HCT116 (cell line): ENCODE measurements at regions not wholly inside any gene's neighbourhood (a gene's known extent, or its start where the extent isn't known, plus 50 kb on each side); places are given as distances from the start of the nearest gene placed in this dataset.

Experiments
- ATAC-seq: fragments of 200-7000 bp; cut with Tn5 transposase; 2 replicates; pipeline ENCODE4 v1.9.1; 2020; ENCODE audit warnings: mild to moderate bottlenecking, moderate library complexity
- BruUV-seq: library from RNA; stranded (reverse); fragments of 400-500 nt; replicated peaks from 2 replicates; lab custom pipeline; 2021; lab: Mats Ljungman, UMichigan
- CTCF ChIA-PET: fragments of 300-600 bp; sonication (Branson Sonifier 250); formaldehyde crosslinking; loops from one replicate; lab custom pipeline; 2021; ENCODE audit warnings: antibody characterized with exemption; lab: Charles Lee
- POLR2A ChIA-PET: fragments of 300-600, 350-600 bp; sonication (Branson Sonifier 250); formaldehyde crosslinking; loops from one replicate; lab custom pipeline; 2021; ENCODE audit warnings: antibody characterized with exemption; lab: Charles Lee
- RAD21 ChIA-PET, 2 experiments: fragments of 300-600 bp; sonication (Branson Sonifier 250); formaldehyde crosslinking; loops; one replicate each; lab custom pipeline; 2023; ENCODE audit warnings: low total read pairs in 2 of 2; ENCODE audit not compliant: uncharacterized antibody in 2 of 2, unreplicated experiment in 2 of 2, low non-redundant PET in 1 of 2; lab: Charles Lee
- DNase-seq: peaks from one replicate; pipeline ENCODE4 v3.0.0-alpha.2; 2010; ENCODE audit warnings: low read depth, low spot score
- H2AFZ ChIP-seq: fragments of 200-600 bp; shearing (Covaris generic), sonication (generic); 2 replicates; pipeline ENCODE4 v1.6.1; 2017; ENCODE audit warnings: low read depth, mixed run types, mixed read lengths, antibody characterized with exemption, low read length; ENCODE audit not compliant: poor library complexity, severe bottlenecking
- H3K27ac ChIP-seq: 2 replicates; pipeline ENCODE4 v1.5.1; 2012; ENCODE audit warnings: low read depth, low read length
- H3K27me3 ChIP-seq: fragments of 200-600 bp; sonication (generic); 2 replicates; pipeline ENCODE4 v1.6.1; 2016; ENCODE audit warnings: mixed run types, low read length, mixed read lengths; ENCODE audit not compliant: insufficient read depth
- H3K36me3 ChIP-seq, 2 experiments: fragments of 200-500 bp in 1 of 2; fragments of 200-600 bp in 1 of 2; sonication (Bioruptor generic) in 1 of 2; sonication (generic) in 1 of 2; 2 replicates each; pipeline versions ENCODE4 v1.5.1 to v1.6.1; 2014 to 2016; ENCODE audit warnings: low read length in 2 of 2, inconsistent platforms in 1 of 2, mixed read lengths in 1 of 2, mixed run types in 1 of 2; ENCODE audit not compliant: insufficient read depth in 2 of 2, control insufficient read depth in 1 of 2
- H3K4me1 ChIP-seq, 2 experiments: fragments of 200-600 bp in 1 of 2; sonication (generic) in 1 of 2; 2 replicates each; pipeline versions ENCODE4 v1.5.1 to v1.6.1; 2012 to 2017; ENCODE audit warnings: low read length in 2 of 2, inconsistent platforms in 1 of 2, mild to moderate bottlenecking in 1 of 2, mixed read lengths in 1 of 2, mixed run types in 1 of 2, moderate library complexity in 1 of 2; ENCODE audit not compliant: insufficient read depth in 2 of 2, control insufficient read depth in 1 of 2
- H3K4me2 ChIP-seq: fragments of 200-600 bp; sonication (generic); 2 replicates; pipeline ENCODE4 v1.6.1; 2017; ENCODE audit warnings: mixed run types, low read length, mixed read lengths
- H3K4me3 ChIP-seq, 2 experiments: fragments of 200-600 bp in 1 of 2; sonication (generic) in 1 of 2; replicated peaks in 1 of 2; 2 replicates each; pipeline ENCODE4 v1.5.1; 2011 to 2016; ENCODE audit warnings: low read length in 2 of 2, control low read depth in 1 of 2, low read depth in 1 of 2, mild to moderate bottlenecking in 1 of 2, mixed read lengths in 1 of 2, mixed run types in 1 of 2
- H3K79me2 ChIP-seq: fragments of 200-600 bp; sonication (generic); 2 replicates; pipeline ENCODE4 v1.6.1; 2017; ENCODE audit warnings: mild to moderate bottlenecking, mixed run types, low read length, moderate library complexity, mixed read lengths; ENCODE audit not compliant: insufficient read depth
- H3K9ac ChIP-seq: fragments of 200-600 bp; sonication (generic); 2 replicates; pipeline ENCODE4 v1.6.1; 2016; ENCODE audit warnings: low read length, mixed read lengths
- H3K9me2 ChIP-seq: fragments of 200-600 bp; sonication (generic), shearing (Covaris generic); 2 replicates; pipeline ENCODE4 v1.6.1; 2017; ENCODE audit warnings: mixed run types, mild to moderate bottlenecking, moderate library complexity; ENCODE audit not compliant: insufficient read depth
- H3K9me3 ChIP-seq, 2 experiments: fragments of 200-500 bp in 1 of 2; fragments of 200-600 bp in 1 of 2; sonication (Bioruptor generic) in 1 of 2; sonication (generic) in 1 of 2; 2 replicates each; pipeline ENCODE4 v1.6.1; 2014 to 2017; ENCODE audit warnings: low read length in 2 of 2, mixed read lengths in 2 of 2, inconsistent platforms in 1 of 2, low read depth in 1 of 2, mild to moderate bottlenecking in 1 of 2, mixed run types in 1 of 2, moderate library complexity in 1 of 2; ENCODE audit not compliant: control insufficient read depth in 1 of 2, insufficient read depth in 1 of 2
- H4K20me1 ChIP-seq: fragments of 200-600 bp; sonication (generic), shearing (Covaris generic); 2 replicates; pipeline ENCODE4 v1.6.1; 2017; ENCODE audit warnings: mixed run types, mild to moderate bottlenecking, moderate library complexity; ENCODE audit not compliant: insufficient read depth
- ATF3 ChIP-seq: IDR thresholded peaks from 2 replicates; pipeline ENCODE4 v1.6.1; 2012
- CEBPB ChIP-seq: IDR thresholded peaks from 2 replicates; pipeline ENCODE4 v1.6.1; 2012; ENCODE audit warnings: low read depth
- CTCF ChIP-seq, 3 experiments: fragments of 200-600 bp in 1 of 3; sonication (generic) in 1 of 3; IDR thresholded peaks in 2 of 3; conservative IDR thresholded peaks in 1 of 3; 2 replicates each; pipeline ENCODE4 v1.5.1; 2012 to 2017; ENCODE audit warnings: low read depth in 2 of 3, low read length in 2 of 3, antibody characterized with exemption in 1 of 3, borderline replicate concordance in 1 of 3, control low read depth in 1 of 3, mild to moderate bottlenecking in 1 of 3, mixed read lengths in 1 of 3, mixed run types in 1 of 3, moderate library complexity in 1 of 3; ENCODE audit not compliant: insufficient read depth in 1 of 3
- EGR1 ChIP-seq: IDR thresholded peaks from 2 replicates; pipeline ENCODE4 v1.6.1; 2012; ENCODE audit warnings: low read depth
- EZH2 ChIP-seq: fragments of 200-600 bp; sonication (generic); IDR thresholded peaks from 2 replicates; pipeline ENCODE4 v1.6.1; 2017; ENCODE audit warnings: antibody characterized with exemption, mixed run types
- FOSL1 ChIP-seq: IDR thresholded peaks from 2 replicates; pipeline ENCODE4 v1.6.1; 2012; ENCODE audit warnings: low read depth
- MAX ChIP-seq: IDR thresholded peaks from 2 replicates; pipeline ENCODE4 v1.6.1; 2012
- POLR2A ChIP-seq: IDR thresholded peaks from 2 replicates; pipeline ENCODE4 v1.7.0; 2011; ENCODE audit warnings: borderline replicate concordance; ENCODE audit not compliant: insufficient read depth, insufficient read length; ENCODE audit errors: extremely low read depth
- RAD21 ChIP-seq: IDR thresholded peaks from 2 replicates; pipeline ENCODE4 v1.6.1; 2012; ENCODE audit warnings: low read depth, mild to moderate bottlenecking
- REST ChIP-seq: IDR thresholded peaks from 2 replicates; pipeline ENCODE4 v1.6.1; 2012; ENCODE audit warnings: low read depth
- SIN3A ChIP-seq: IDR thresholded peaks from 2 replicates; pipeline ENCODE4 v1.6.1; 2012; ENCODE audit warnings: low read depth
- SRF ChIP-seq: IDR thresholded peaks from 2 replicates; pipeline ENCODE4 v1.6.1; 2012; ENCODE audit warnings: low read depth
- YY1 ChIP-seq: IDR thresholded peaks from 2 replicates; pipeline ENCODE4 v1.6.1; 2011; ENCODE audit warnings: low read length, low read depth, moderate library complexity, mild to moderate bottlenecking; ENCODE audit not compliant: insufficient replicate concordance; ENCODE audit errors: extremely low read depth
- ZBTB33 ChIP-seq: IDR thresholded peaks from 2 replicates; pipeline ENCODE4 v1.6.1; 2011; ENCODE audit warnings: mild to moderate bottlenecking, low read length, moderate library complexity; ENCODE audit not compliant: insufficient replicate concordance; ENCODE audit errors: extremely low read depth
- intact Hi-C: fragments of 100-400 bp; cut with micrococcal nuclease; formaldehyde crosslinking; loops from 2 replicates; pipeline ENCODE4 v1.10.0; 2022

- no peaks in the 10 kb centered on the region for H3K27me3 ChIP-seq
- ChIA-PET POLR2A (no interaction called here), RAD21 (no interaction called here), CTCF (no interaction called here)
- H3K9ac ChIP-seq: no peak overlapping the region
- no peaks in the 10 kb centered on the region for H3K36me3 ChIP-seq
- TF ChIP-seq POLR2A (no peak), ZBTB33 (no peak), EGR1 (no peak), YY1 (no peak), SRF (no peak), ATF3 (no peak), SIN3A (no peak), MAX (no peak), FOSL1 (no peak), RAD21 (no peak), CTCF (IDR thresholded peaks at IDR 0.05 in 2 of 3, conservative IDR thresholded peaks at IDR 0.05 in 1 of 3; ENCODE audit: borderline replicate concordance in 1 of 3, insufficient read depth in 1 of 3, low read depth in 2 of 3, low read length in 2 of 3) (no peak), EZH2 (no peak), REST (no peak), CEBPB (no peak)
- BruUV-seq: no TSS peak
- intact Hi-C loops: no loop called here
- H3K4me1 ChIP-seq: no peaks in the 10 kb centered on the region
- no peak overlapping the region for H2AFZ ChIP-seq
- no peaks in the 10 kb centered on the region for H3K9me2 ChIP-seq
- H3K4me3 ChIP-seq: no peak overlapping the region
- DNase-seq (no peak), ATAC-seq (no peak)
- H3K9me3 ChIP-seq: no peaks in the 10 kb centered on the region
- H4K20me1 ChIP-seq: no peaks in the 10 kb centered on the region
- H3K27ac ChIP-seq: no peak overlapping the region
- H3K4me2 ChIP-seq: no peak overlapping the region
- H3K79me2 ChIP-seq: no peaks in the 10 kb centered on the region
These were observed 64.3 kb upstream of the TNC start for GRCh38 chr9:115182264-115182663.
